ENCODE measurements at regions not wholly inside any gene's neighbourhood (a gene's known extent, or its start where the extent isn't known, plus 50 kb on each side); places are given as distances from the start of the nearest gene placed in this dataset.

DNA sequence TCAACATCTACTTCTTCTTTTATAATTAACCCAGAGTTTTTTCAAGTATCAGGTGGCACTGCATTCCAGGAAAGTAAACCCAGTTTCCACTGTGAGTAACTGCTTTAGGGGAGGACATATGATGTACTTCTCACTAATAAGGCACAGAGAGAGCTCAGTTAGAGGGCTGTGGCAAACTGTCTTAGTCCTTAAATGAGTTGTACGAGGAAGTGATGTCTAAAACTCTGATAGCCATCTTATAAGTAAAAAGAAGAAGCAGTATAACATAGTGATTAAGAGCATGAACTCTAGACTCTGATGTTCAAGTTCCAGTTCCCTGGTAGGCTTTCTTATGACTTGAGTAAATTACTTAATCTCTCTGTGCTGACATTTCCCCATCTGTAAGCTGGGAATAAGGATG, 58.7 kb upstream of the PTGS2 start:
- TF ChIP-seq POLR2AphosphoS5 (IDR thresholded peaks at IDR 0.05; ENCODE audit: low read depth, low read length) (no peak), POLR2A (IDR thresholded peaks at IDR 0.05; ENCODE audit: low read depth, low read length) (no peak), TAF1 (IDR thresholded peaks at IDR 0.05; ENCODE audit: low read depth, low read length) (no peak), POU2F2 (IDR thresholded peaks at IDR 0.05; ENCODE audit: low read depth, low read length) (no peak), PAX5 (IDR thresholded peaks at IDR 0.05; ENCODE audit: insufficient read depth, low read length, severe bottlenecking) (no peak), SPI1 (IDR thresholded peaks at IDR 0.05; ENCODE audit: low read depth, low read length) (peak; percentile 76)

Data from GM12891 (cell line).